ENCODE measurements at regions not wholly inside any gene's neighbourhood (a gene's known extent, or its start where the extent isn't known, plus 50 kb on each side); places are given as distances from the start of the nearest gene placed in this dataset.

- no peak overlapping the region for H3K4me3 ChIP-seq (ENCODE audit: control insufficient read depth, low read depth, low read length)
- no peak for TF ChIP-seq CTCF (conservative IDR thresholded peaks at IDR 0.05; ENCODE audit: control insufficient read depth, insufficient read depth, low read depth, low read length)
- no peak for DNase-seq (ENCODE audit: low read depth)
These were observed 94.0 kb downstream of the FOXL1 start for GRCh38 chr16:86672179-86672863.

GRCh38 chr16:86673090-86673955 is 95.0 kb downstream of the FOXL1 start:
- no peak overlapping the region for H3K4me3 ChIP-seq (ENCODE audit: control insufficient read depth, low read depth, low read length)
- no peak for TF ChIP-seq CTCF (conservative IDR thresholded peaks at IDR 0.05; ENCODE audit: control insufficient read depth, insufficient read depth, low read depth, low read length)
- no peak for DNase-seq (ENCODE audit: low read depth)

GRCh38 chr16:86673956-86674453 is 95.7 kb downstream of the FOXL1 start:
- H3K4me3 ChIP-seq (ENCODE audit: control insufficient read depth, low read depth, low read length) = no peak overlapping the region
- TF ChIP-seq CTCF (conservative IDR thresholded peaks at IDR 0.05; ENCODE audit: control insufficient read depth, insufficient read depth, low read depth, low read length) = no peak
- no peak for DNase-seq (ENCODE audit: low read depth)

- TF ChIP-seq CTCF (conservative IDR thresholded peaks at IDR 0.05; ENCODE audit: control insufficient read depth, insufficient read depth, low read depth, low read length) = no peak
- peak; percentile 93 for DNase-seq (ENCODE audit: low read depth)
These were observed 97.9 kb downstream of the FOXL1 start for GRCh38 chr16:86676254-86676670.

GRCh38 chr16:86679490-86679889 is 101.1 kb downstream of the FOXL1 start:
- TF ChIP-seq CTCF (conservative IDR thresholded peaks at IDR 0.05; ENCODE audit: control insufficient read depth, insufficient read depth, low read depth, low read length) = no peak
- no peak overlapping the region for H3K4me3 ChIP-seq (ENCODE audit: control insufficient read depth, low read depth, low read length)
- no peak for DNase-seq (ENCODE audit: low read depth)

More at GRCh38 chr16:86676254-86676670, 97.9 kb downstream of the FOXL1 start:
- no peak overlapping the region for H3K4me3 ChIP-seq (ENCODE audit: control insufficient read depth, low read depth, low read length)

GRCh38 chr16:86680162-86680561 is 101.8 kb downstream of the FOXL1 start:
- DNase-seq (ENCODE audit: low read depth) = peak; percentile 93
- no peak for TF ChIP-seq CTCF (conservative IDR thresholded peaks at IDR 0.05; ENCODE audit: control insufficient read depth, insufficient read depth, low read depth, low read length)
- no peak overlapping the region for H3K4me3 ChIP-seq (ENCODE audit: control insufficient read depth, low read depth, low read length)

Measured in fibroblast of mammary gland (primary cell).